ENCODE measurements at regions not wholly inside any gene's neighbourhood (a gene's known extent, or its start where the extent isn't known, plus 50 kb on each side); places are given as distances from the start of the nearest gene placed in this dataset.

DNA sequence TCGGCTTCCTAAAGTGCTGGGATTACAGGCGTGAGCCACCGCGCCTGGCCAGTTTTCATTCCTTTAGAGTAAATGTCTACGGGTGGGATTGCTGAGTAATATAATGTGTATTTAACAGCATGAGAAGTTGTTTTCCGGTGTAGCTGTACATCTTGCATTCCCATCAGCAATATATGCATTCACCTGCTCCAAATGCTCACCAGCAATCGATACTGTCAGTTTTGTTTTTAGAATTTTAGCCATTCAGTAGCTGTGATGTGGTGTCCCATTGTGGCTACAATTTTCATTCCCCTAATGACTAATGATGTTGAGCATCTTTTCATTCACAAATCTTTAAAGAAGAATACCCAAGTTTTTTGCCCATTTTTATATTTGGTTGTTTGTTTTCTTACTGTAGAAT is 134.8 kb upstream of the RGMA start:
- Histone ChIP-seq H2AK9ac (replicated peaks; ENCODE audit: low read depth, low read length, poor library complexity) (no peak overlapping the region), H3K36me3 (ENCODE audit: control insufficient read depth, insufficient read depth, low read length) (no peaks in the 10 kb centered on the region), H3K14ac (replicated peaks; ENCODE audit: low read depth, low read length) (no peak overlapping the region), H3K18ac (ENCODE audit: low read depth, low read length) (no peak overlapping the region), H2BK20ac (ENCODE audit: low read depth, low read length) (no peak overlapping the region), H3K79me1 (ENCODE audit: low read depth in 1 of 2, low read length in 2 of 2) (no peaks in the 10 kb centered on the region), H3K4me2 (ENCODE audit: low read depth, low read length) (no peak overlapping the region), H4K20me1 (ENCODE audit: insufficient read depth, low read length) (no peaks in the 10 kb centered on the region), H3K56ac (ENCODE audit: extremely low read depth, insufficient read depth, low read length) (no peak overlapping the region), H2AFZ (replicated peaks; ENCODE audit: low read length, poor library complexity) (no peak overlapping the region), H2BK120ac (ENCODE audit: low read depth, low read length) (no peak overlapping the region), H3K27me3 (ENCODE audit: control insufficient read depth, insufficient read depth, low read length) (no peaks in the 10 kb centered on the region), H3K4ac (ENCODE audit: low read depth, low read length) (no peak overlapping the region), H2BK5ac (ENCODE audit: low read depth, low read length, poor library complexity, severe bottlenecking) (no peak overlapping the region), H3K4me1 (ENCODE audit: control insufficient read depth, insufficient read depth, low read length) (no peaks in the 10 kb centered on the region), H2BK15ac (ENCODE audit: low read depth, low read length) (no peak overlapping the region), H2AK5ac (ENCODE audit: low read depth, low read length) (no peak overlapping the region), H3K9ac (ENCODE audit: low read depth, low read length) (no peak overlapping the region), H3K9me1 (ENCODE audit: insufficient read depth, low read length) (no peaks in the 10 kb centered on the region), H3K27ac (ENCODE audit: insufficient read depth, low read length) (no peak overlapping the region), H3K4me3 (ENCODE audit: insufficient read depth, low read depth, low read length) (no peak overlapping the region), H4K8ac (ENCODE audit: low read depth in 2 of 2, low read length in 2 of 2) (no peak overlapping the region), H4K5ac (ENCODE audit: low read depth, low read length) (no peak overlapping the region), H4K91ac (ENCODE audit: insufficient read depth, low read depth, low read length) (no peak overlapping the region), H3K9me3 (ENCODE audit: control insufficient read depth, insufficient read depth, low read length) (peaks cover 5% of the 10 kb centered on the region), H3K23ac (ENCODE audit: low read depth, low read length) (no peak overlapping the region)
- POLR2A ChIA-PET (ENCODE audit: unreplicated experiment), result no interaction called here
- CTCF ChIA-PET, result no interaction called here
- WGBS, 2 experiments (ENCODE audit: extremely low coverage in 2 of 2, insufficient read length in 1 of 2), result no CpG with 5 or more reads among the region's 7 CpGs
- ATAC-seq (ENCODE audit: low read depth), result no peak
- dilution Hi-C loops (cut with HindIII; ENCODE audit: low sequenced_read_pairs, unreplicated experiment), result no loop called here
- no TSS peak for BruUV-seq (replicated peaks)
- TF ChIP-seq RFX5 (IDR thresholded peaks at IDR 0.05; ENCODE audit: low read depth, low read length), result no peak
- TF ChIP-seq MAFK (IDR thresholded peaks at IDR 0.05; ENCODE audit: low read depth, low read length), result no peak
- in situ Hi-C loops (cut with MboI; ENCODE audit: low sequenced_read_pairs), result no loop called here
- intact Hi-C loops (cut with micrococcal nuclease), result no loop called here
- DNase-seq, result no peak
